ENCODE measurements at regions not wholly inside any gene's neighbourhood (a gene's known extent, or its start where the extent isn't known, plus 50 kb on each side); places are given as distances from the start of the nearest gene placed in this dataset.

DNA sequence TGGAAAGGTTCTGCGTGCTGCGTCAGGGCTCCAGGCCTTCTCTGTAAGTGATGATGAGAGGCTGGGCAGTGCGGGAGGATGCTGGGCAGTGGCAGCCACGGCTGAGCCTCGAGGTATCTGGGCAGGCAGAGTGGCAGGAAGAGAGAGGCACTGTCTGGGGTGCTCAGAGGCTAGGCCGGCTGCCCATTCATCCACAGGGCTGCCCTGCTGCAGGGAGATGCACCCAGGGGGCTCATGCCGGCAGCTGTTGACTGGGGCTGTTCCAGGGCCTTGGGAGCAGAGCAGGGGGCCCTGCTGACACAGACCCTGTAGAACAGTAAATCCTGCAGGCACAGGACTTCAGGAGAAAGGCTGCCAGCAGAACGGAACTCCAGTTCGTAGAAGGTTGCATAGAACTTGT lies 88.8 kb downstream of the BOD1 start:
- no peak for DNase-seq (ENCODE audit: low read depth)

GRCh38 chr5:173524136-173524535 lies 92.3 kb downstream of the BOD1 start:
- no peak for DNase-seq (ENCODE audit: low read depth)

GRCh38 chr5:173523388-173523787 lies 93.1 kb downstream of the BOD1 start:
- no peak for DNase-seq (ENCODE audit: low read depth)

DNA sequence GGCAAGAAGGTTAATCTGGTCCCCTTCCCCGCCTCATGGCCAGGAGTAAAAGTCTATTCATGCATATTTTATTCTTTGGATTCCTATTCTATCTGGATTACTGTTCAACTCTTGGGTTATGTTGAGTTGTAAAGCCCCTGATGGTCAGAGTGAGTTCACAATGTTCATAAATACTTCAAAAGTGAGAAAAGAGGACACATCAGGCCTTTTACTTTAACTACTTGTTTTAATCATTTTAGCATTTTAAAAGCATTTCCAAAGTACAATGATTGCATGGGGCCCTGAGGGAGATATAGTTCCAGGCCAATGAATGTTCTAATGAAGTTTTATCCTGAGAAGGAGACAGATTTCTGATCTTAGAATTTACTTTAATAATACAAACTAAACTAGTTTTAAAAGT lies 93.9 kb downstream of the BOD1 start:
- no peak for DNase-seq (ENCODE audit: low read depth)

GRCh38 chr5:173518856-173519255 lies 97.6 kb downstream of the BOD1 start:
- DNase-seq (ENCODE audit: low read depth) = no peak

DNA sequence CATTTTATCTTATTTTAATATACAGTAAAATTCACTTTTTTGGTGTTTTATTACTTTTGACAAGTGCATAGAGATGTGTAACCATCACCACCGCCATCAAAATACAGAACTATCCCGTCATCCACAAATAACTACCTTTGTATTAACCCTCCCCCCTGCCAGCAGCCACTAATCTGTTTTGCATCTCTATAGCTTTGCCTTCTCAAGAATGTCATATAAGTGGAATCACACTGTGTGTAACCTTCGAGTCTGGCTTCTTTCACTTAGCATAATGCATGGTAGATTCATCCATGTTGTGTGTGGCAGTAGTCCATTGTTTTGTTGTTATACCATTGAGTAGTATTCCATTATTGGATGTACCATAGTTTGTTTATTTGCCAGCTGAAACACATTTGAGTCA lies 98.8 kb downstream of the BOD1 start:
- DNase-seq (ENCODE audit: low read depth) = no peak

DNA sequence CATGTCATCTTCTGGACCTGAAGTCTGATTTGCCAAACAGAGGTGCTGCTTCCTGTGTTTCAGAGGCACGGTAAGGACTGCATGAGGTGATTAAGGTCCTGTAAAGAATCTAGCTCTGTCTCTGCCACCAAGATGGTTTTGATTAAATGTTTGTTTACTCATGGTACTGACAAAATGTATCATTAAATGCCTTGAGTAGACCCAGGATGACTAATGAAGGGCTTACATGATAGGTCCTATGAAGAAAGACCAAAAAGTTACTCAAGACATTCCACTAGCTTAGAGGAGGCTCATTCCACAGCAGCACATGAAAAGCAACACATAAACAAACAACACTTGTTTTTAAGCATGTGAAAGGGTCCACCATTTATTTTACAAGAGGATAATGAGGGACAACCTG lies 100.9 kb downstream of the BOD1 start:
- DNase-seq (ENCODE audit: low read depth) = peak; percentile 68

- no peak for DNase-seq (ENCODE audit: low read depth)
These were observed 101.8 kb downstream of the BOD1 start for GRCh38 chr5:173514661-173515060.

GRCh38 chr5:173513521-173513991 lies 102.9 kb downstream of the BOD1 start:
- DNase-seq (ENCODE audit: low read depth) = peak; percentile 44

DNA sequence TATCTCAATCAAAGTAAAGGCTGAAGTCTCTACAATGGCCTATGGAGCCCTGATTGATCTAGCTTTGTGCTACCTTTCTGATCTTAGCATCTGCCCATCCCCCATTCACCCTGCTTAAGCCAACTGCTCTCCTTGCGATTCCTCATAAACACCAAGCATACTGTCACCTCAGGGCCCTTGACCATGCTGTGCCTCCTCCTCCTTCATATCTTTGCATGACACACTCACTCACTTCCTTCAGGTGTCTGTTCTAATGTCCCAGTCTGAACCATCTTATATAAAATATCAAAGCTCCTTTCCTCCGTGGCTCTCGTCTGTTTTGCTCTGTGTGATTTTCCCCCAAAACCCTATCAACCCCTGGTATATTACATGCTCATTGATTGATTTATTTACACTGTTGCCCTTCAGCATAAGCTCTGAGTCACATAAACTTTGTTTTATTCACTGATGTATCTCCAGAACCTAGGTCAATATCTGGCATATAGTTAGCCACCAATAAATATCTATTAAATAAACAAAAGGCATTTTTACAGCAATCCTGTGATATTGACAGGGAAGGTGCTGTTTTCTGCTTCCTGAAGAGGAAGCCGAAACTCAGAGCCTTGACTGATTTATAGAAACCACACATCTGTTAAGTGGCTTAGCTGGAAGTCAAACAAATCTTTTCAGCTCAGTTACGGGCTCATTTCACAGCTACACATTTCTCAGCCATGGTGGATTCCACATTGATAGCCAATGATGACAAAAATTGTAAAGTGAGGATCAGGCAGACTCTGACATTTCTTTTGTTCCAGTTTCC lies 103.6 kb downstream of the BOD1 start:
- peak; percentile 44 for DNase-seq (ENCODE audit: low read depth)

GRCh38 chr5:173509060-173509459 lies 107.4 kb downstream of the BOD1 start:
- no peak for DNase-seq (ENCODE audit: low read depth)

DNA sequence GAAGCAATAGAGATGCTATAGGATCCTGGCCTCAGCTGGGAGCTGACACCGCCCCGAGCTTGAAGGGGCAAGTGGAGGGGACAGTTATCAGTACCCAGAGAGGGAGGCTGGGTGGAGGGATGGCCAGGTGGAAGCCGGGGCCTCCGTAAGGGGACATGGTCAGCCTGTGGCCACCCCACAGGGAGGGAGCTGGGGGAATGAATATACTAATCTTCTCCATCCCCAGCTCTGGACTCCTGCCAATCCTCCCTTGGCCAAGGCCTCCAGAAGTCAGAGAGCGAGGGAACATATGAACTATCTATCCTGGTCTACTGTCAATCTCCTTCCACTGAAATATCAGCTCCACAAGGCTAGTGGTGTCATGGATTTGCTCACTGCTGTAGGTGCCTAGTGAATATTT lies 109.3 kb downstream of the BOD1 start:
- DNase-seq (ENCODE audit: low read depth) = no peak

DNA sequence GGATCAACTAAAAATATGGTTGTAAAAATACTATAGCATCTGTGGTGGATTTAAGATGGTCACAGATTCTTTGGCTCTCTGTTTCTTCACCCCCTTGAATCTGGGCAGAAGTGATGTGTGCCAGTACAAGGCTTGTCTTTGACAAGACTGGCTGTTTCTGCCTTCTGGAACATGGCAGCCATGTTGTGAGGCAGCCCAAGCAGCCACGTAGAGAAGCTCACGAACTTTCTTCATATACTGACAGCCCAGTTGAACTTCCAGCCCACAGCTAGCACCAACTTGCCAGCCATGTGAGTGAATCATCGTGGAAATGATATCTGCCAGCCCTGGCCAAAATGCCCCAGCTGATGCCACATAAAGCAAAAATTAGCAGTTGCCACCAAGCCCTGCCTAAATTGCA lies 110.8 kb downstream of the BOD1 start:
- DNase-seq (ENCODE audit: low read depth) = no peak

GRCh38 chr5:173501922-173502321 lies 114.5 kb downstream of the BOD1 start:
- no peak for DNase-seq (ENCODE audit: low read depth)

- DNase-seq (ENCODE audit: low read depth) = no peak
These were observed 115.2 kb downstream of the BOD1 start for GRCh38 chr5:173501271-173501670.

DNA sequence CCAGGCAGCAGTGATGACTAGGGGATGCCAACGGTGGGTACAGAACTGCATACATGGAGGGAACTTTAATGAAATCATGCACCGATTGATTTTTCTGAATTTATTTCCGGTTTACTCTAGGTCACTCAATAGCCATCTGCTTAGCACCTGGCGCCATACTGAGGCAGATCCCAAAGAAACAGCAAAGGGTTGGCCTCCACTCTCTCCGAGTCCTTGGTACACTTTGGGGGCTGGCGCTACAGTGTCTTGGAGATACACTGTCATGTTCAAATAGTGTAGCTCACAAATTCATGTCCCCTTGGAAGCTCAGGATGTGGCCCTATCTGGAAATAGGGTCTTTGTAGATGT lies 116.3 kb downstream of the BOD1 start:
- no peak for DNase-seq (ENCODE audit: low read depth)

DNA sequence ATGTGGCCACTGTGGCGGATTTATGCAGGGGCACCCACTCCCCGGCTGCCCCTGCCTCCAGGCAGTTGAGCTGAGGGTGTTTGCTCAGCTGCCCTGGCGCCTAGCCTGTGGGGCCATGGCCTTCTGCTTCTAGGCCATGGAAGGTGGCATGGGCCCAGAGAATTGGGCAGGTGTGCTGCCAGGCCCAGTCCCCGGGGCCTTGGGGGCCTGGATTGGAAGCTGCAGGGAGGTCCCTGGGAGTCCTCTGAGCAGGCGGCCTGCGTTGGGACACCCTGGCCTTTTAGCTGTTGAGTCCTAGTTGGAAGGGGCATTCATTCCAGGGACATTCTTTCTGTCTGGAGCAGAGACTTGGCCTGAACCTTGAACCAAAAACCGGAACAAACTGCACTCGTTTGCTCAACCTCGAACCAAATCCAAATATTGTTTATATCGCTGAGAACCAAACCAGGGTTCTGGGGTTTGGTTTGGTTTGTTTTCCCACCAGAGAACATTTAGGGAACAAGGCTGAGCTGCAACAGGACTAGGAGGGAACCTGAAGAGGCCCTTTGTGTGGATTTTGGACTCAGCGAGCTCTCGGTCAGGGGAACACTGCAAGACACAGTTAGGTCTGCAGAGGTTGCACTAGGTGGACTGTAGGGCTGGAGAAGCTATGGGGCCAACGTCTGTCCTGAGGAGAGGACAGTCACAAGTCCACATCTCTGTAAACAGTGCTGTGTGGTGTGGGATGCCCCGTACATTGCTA lies 116.8 kb downstream of the BOD1 start:
- no peak for DNase-seq (ENCODE audit: low read depth)

DNA sequence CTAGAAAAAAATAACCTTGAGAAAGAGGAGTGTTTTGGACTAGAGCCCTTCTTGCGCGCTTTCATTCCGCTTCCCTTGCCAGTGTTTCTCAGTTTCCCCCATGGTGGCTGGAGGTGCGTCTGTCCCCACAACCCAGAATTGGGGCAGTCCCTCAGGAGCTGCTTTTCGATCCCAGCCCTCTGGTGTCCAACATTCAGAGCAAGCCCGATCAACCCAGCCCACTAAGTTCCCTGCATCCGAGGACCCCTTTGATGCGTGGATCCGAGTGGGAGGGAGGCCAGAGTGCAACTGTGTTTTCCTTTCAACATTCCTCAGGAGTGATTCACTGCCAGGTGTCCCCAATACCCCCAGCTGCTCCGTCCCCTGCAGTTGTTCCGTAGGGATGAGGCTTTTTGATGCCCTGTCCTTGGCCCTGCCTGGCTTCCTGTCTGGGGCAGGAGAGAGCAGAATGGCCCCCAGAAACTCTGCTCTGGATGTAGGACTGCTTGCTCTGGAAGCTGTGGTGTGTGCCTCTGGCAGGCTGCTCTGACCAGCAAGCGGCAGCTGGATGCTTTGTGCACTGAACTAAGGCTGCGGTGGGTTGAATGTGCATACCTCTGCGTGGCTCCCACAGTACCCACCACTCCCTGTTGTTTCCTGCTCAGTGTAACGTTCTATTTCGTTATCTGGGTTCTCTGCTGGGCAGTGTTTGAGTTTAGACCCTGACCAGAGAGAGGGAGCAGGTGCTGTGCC lies 117.5 kb downstream of the BOD1 start:
- DNase-seq (ENCODE audit: low read depth) = peak; percentile 80

DNA sequence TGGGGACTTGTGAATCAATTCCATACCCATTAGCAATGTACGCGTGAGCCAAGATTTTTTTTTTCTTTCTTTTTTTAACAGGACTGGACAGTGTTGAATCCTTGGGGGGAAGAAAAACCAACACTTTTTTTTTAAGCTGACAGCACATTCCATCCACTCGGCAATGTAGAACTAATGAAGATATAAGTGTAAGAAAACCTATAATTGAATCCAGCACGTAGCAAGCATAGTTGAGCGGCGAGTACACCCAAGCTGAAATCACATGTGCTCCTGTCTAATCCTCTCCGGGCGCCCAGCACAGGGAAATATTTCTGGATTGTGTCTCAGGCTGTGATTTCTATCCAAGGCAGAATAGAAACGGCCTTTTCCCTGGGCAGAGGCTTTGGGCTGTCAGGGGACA lies 118.2 kb downstream of the BOD1 start:
- DNase-seq (ENCODE audit: low read depth) = peak; percentile 81

DNA sequence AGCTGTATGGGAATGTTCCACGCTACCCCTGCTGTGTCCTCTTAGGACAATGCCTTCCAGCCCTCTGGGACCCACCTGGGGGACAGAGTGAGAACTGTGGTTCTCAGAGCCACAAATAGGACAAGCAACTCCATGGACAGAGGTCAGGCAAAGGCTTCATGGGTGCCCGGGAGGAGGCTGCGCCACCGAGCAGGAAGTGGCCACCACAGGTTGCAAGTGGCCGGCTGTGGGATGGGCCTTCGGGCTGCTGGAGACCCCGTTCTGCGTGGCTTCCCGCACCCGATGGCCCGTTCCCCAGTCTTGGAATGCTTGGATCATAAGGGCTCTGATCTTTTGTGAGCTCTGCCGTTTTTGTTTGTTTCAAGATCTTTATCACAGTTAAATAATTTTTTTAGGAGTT lies 118.8 kb downstream of the BOD1 start:
- no peak for DNase-seq (ENCODE audit: low read depth)

GRCh38 chr5:173496883-173497255 lies 119.6 kb downstream of the BOD1 start:
- no peak for DNase-seq (ENCODE audit: low read depth)

GRCh38 chr5:173496129-173496882 lies 120.1 kb downstream of the BOD1 start:
- DNase-seq (ENCODE audit: low read depth) = no peak
